Gastroesophageal sphincter (tissue), 3 donors: ENCODE measurements at regions not wholly inside any gene's neighbourhood (a gene's known extent, or its start where the extent isn't known, plus 50 kb on each side); places are given as distances from the start of the nearest gene placed in this dataset.

ENCODE experiments used
- CTCF ChIP-seq, 4 experiments: fragments of 200-600 bp in 2 of 4; fragments of 450-650 bp in 2 of 4; sonication (generic) in 1 of 4; IDR thresholded peaks; one replicate each; pipeline ENCODE4 v1.5.1; 2017 to 2019; ENCODE audit warnings: antibody characterized with exemption in 4 of 4, mild to moderate bottlenecking in 2 of 4, moderate library complexity in 2 of 4
- EP300 ChIP-seq: sonication (generic); formaldehyde crosslinking; IDR thresholded peaks from one replicate; pipeline ENCODE4 v1.6.1; 2017; ENCODE audit warnings: antibody characterized with exemption, mild to moderate bottlenecking
- POLR2A ChIP-seq, 2 donors: fragments of 450-650 bp; IDR thresholded peaks; one replicate each; pipeline ENCODE4 v1.6.1; 2017; ENCODE audit warnings: antibody characterized with exemption in 2 of 2, mild to moderate bottlenecking in 2 of 2, moderate library complexity in 1 of 2

- TF ChIP-seq CTCF (IDR thresholded peaks at IDR 0.05) (no peak), POLR2A (IDR thresholded peaks at IDR 0.05) (no peak), EP300 (no peak)
Observed at GRCh38 chr2:6043238-6043637, 351.1 kb downstream of the SOX11 start.
